NCI-H146 treated with DMSO at 0.1 percent for 48 hours (cell line): ENCODE measurements at regions not wholly inside any gene's neighbourhood (a gene's known extent, or its start where the extent isn't known, plus 50 kb on each side); places are given as distances from the start of the nearest gene placed in this dataset.

Experiments used
- DNase-seq: peaks from one replicate; lab custom pipeline; 2025; ENCODE audit not compliant: unreplicated experiment; lab: John Stamatoyannopoulos, UW

- DNase-seq, result no peak
Observed at GRCh38 chr1:199264911-199265310, 626.1 kb downstream of the PTPRC start.

- no peak for DNase-seq
Observed at GRCh38 chr1:199265319-199265718, 626.5 kb downstream of the PTPRC start.

GRCh38 chr1:199269241-199269640 is 630.4 kb downstream of the PTPRC start:
- no peak for DNase-seq

- no peak for DNase-seq
Observed at GRCh38 chr1:199272139-199272544, 633.3 kb downstream of the PTPRC start.

- no peak for DNase-seq
Observed at GRCh38 chr1:199272628-199273086, 633.8 kb downstream of the PTPRC start.

GRCh38 chr1:199273837-199274379 is 635.1 kb downstream of the PTPRC start:
- peak; percentile 37 for DNase-seq

- DNase-seq, result no peak
Observed at GRCh38 chr1:199279067-199279466, 640.2 kb downstream of the PTPRC start.

- DNase-seq, result no peak
Observed at GRCh38 chr1:199279872-199280645, 641.2 kb downstream of the PTPRC start.

GRCh38 chr1:199282751-199283305 is 644.0 kb downstream of the PTPRC start:
- DNase-seq, result no peak

GRCh38 chr1:199283794-199284193 is 645.0 kb downstream of the PTPRC start:
- no peak for DNase-seq

- no peak for DNase-seq
Observed at GRCh38 chr1:199287206-199287605, 648.4 kb downstream of the PTPRC start.

- DNase-seq, result no peak
Observed at GRCh38 chr1:199287647-199288046, 648.8 kb downstream of the PTPRC start.

- no peak for DNase-seq
Observed at GRCh38 chr1:199290186-199290585, 651.3 kb downstream of the PTPRC start.

GRCh38 chr1:199291022-199291740 is 652.3 kb downstream of the PTPRC start:
- DNase-seq, result no peak

GRCh38 chr1:199292896-199293295 is 654.1 kb downstream of the PTPRC start:
- DNase-seq, result no peak

GRCh38 chr1:199295107-199295506 is 656.3 kb downstream of the PTPRC start:
- no peak for DNase-seq

- DNase-seq, result no peak
Observed at GRCh38 chr1:199297174-199297573, 658.3 kb downstream of the PTPRC start.

GRCh38 chr1:199297887-199298286 is 659.0 kb downstream of the PTPRC start:
- DNase-seq, result no peak

- no peak for DNase-seq
Observed at GRCh38 chr1:199298825-199299224, 660.0 kb downstream of the PTPRC start.

GRCh38 chr1:199301472-199302217 is 662.8 kb downstream of the PTPRC start:
- DNase-seq, result no peak

- DNase-seq, result no peak
Observed at GRCh38 chr1:199302554-199302953, 663.7 kb downstream of the PTPRC start.
